ENCODE measurements at regions not wholly inside any gene's neighbourhood (a gene's known extent, or its start where the extent isn't known, plus 50 kb on each side); places are given as distances from the start of the nearest gene placed in this dataset.
"Not testable (repeated sequence)": the region's sequence is repeated elsewhere in the genome, so short reads cannot be mapped to it uniquely, and the experiment has no call there.

GRCh38 chr10:9268176-9268575 is 1213.7 kb downstream of the GATA3 start:
- DNase-seq: no peak

GRCh38 chr10:9273126-9273833 is 1218.8 kb downstream of the GATA3 start:
- not testable (repeated sequence) for DNase-seq

DNA sequence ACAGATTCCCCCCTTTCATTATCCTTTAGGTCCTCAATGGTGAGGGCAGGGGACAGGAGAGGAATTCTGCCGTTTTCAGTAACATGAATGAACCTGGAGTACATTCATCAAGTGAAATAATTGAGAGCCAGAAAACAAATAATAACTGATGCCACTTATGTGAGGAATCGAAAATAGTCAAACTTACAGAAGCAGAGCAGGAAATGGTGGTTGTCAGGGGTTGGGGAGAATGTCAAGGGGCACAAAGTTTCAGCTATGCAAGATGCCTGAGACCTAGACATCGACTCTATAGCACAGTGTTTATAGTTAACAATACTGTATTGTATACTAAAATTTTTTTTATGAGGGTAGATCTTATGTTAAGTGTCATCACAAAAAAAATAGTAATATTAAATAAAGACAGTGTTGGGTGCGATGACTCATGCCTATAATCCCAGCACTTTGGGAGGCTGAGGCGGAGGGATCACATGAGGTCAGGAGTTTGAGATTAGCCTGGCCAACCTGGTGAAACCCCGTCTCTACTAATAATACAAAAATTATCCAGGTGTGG is 1219.8 kb downstream of the GATA3 start:
- DNase-seq: no peak

- no peak for DNase-seq
Measured at GRCh38 chr10:9275861-9276260, 1221.4 kb downstream of the GATA3 start.

DNA sequence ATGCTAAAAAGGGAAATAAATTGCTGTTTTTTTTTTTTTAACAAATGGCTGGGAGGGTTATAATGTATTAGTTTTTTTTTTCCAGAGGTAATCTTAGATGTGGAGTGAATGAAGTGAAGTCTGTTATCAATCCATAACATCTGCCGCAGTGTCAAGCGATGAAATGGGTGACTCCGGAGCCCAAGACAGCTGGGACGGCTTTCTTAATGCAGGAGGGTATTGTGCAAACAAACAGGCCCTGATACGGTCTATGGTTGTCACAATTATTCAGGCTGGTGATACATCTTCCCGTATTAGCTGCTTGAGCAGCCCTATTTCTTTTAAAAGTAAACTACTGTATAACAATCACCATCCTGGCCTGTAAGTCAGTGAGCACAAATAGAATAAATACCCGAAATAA is 1231.2 kb downstream of the GATA3 start:
- no peak for DNase-seq

DNA sequence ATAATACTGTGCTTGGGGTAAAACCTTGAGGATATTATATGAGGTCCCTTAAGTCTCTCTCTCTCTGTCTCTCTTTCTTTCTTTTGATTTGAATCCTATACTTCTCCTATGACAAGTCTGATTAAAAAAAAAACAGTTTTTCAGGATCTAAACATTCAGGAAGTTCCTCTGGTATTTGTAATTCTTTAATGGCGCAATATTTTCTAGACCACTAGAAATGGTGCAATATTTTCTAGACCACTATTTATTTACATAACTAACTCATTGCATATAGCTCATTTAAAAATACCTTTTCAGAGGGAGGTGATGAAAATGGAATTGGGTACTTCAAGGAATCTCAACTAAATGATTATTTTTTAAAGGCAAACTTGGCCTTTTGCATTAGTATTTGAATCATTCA is 1235.3 kb downstream of the GATA3 start:
- DNase-seq: no peak

GRCh38 chr10:9291081-9291480 is 1236.6 kb downstream of the GATA3 start:
- DNase-seq: no peak

DNA sequence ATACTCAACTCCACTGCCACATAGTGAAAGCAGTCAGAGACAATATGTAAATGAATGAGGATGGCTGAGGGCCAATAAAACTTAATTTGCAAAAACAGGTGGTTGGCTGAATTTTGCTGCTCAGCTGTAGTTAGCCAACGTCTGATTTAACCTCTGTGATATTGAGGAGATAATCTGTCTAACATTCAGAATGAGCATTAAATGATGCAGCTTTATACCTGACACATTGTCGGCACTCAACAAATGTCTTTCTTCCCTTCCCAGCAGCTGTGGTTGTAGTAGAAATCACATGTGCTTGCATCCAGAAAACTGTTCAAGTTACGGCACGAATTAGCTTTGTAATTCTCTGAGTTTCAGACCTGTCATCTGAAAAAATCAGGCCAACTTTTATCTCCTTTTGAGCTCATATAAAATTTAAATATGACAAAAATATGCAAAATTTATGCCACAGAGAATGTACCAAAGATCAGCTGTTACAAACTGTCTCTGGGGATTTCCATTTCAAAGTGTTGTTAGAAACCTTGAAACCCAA is 1239.7 kb downstream of the GATA3 start:
- no peak for DNase-seq

DNA sequence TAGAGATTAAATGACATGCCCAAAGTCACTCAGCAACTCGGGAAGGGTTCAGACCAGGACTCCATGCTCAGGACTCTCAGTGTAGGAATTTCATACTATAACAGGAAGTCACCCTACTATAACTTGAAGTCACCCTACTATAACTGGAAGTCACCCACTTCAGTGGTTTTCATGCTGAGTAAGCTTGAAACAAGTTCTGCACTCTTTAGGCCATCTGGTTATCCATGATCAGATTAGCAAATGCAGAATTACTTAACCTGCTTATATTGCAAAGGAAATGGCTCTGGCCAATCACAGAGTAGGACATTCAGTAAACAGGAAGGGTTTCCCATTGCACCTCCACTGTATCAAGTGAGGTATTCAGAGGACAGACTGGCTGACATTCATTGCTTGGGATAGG is 1240.4 kb downstream of the GATA3 start:
- DNase-seq: no peak

- no peak for DNase-seq
Measured at GRCh38 chr10:9296190-9296589, 1241.7 kb downstream of the GATA3 start.

GRCh38 chr10:9297580-9297979 is 1243.1 kb downstream of the GATA3 start:
- DNase-seq: no peak

- no peak for DNase-seq
Measured at GRCh38 chr10:9299966-9300365, 1245.5 kb downstream of the GATA3 start.

GRCh38 chr10:9301148-9301547 is 1246.7 kb downstream of the GATA3 start:
- no peak for DNase-seq

- DNase-seq: no peak
Measured at GRCh38 chr10:9301554-9301953, 1247.1 kb downstream of the GATA3 start.

DNA sequence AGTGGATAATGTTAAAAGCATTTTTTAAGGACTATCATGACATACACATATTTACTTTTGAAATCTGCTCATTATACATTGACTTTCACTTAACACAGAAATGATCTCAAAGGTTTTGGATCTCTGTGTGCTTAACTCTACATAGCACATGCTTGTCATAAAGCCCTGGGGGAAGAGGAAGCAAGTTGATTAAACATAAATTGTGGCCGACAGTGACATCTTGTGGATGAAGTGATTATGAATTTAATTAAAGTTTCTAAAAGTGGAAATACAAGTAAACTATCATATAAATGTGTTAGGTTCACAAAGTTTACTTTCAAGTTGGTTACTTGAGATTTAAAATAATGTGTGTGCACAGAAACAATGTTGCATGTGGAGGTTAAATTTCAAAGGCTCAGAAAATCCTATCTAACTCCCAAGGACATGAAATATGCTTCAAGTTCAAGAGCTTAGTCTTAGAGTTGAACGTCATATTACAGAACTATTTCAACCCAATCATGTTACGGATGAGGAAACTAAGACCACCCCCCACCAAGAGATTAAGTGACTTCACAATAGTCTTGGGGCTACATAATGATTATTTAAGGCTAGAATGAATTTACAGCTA is 1247.8 kb downstream of the GATA3 start:
- DNase-seq: no peak

DNA sequence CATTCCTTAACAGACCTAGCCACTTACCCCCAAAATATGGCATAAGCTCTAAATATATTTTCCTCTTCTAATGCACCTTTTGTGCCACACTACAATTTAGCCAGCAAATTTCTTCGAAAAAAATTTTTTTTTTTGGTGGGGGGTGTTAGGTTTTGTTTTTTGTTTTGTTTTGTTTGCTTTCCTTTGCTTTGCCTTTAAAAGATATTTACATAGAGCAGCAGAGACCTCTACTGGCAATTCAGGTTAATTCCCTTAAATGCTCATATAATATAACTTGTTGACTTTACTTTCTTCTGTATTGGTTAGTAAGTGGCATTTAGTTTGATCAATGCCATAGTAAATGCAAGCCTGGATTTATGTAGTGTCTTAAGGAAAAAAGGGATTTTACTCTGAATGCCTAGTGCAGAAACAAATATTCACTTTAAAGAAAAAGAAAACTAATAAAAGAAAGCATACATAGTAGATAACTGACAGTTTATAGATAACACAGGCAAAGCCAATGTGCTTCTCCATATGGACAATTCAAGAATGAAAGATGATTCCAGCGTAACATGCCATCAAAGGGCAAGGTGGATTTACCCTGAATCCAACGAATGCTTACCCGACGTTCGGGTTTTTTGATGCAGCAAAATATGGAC is 1250.6 kb downstream of the GATA3 start:
- DNase-seq: no peak

DNA sequence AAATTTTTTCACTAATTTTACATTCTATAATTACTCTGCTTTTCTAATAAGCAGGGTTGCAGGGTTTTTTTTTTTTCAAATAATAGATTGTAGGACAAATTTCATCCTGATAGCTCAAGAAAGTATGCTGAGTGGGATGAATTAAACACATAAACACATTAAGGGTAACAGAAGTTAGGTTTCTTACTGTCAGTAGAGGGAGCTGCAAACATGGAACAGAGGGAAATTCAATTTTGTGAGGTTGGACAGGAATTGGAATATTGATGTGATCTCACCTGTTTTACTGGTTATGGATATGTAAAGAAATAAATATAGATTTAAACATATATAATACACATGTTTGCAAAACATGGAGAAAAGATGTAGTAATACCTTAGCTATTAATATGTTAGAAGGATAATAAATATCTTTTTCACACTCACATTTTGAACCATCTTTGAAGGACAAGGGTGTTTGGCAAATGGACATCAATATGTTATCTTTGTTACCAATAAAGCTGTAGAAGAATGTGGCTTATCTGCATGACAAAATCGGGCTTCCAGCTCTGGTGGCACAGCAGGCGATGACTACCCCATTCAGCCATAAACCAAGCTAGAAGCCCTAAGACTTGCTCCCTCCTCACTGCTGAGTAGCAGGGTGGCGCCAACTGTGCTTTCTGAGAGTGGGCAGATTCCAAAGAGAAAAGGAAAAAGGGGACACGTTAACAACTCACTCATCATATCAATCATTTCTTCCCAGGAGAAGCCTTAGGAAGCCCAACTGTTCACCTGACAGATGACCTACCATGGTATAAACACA is 1257.4 kb downstream of the GATA3 start:
- DNase-seq: no peak

GRCh38 chr10:9315292-9315691 is 1260.8 kb downstream of the GATA3 start:
- no peak for DNase-seq

DNA sequence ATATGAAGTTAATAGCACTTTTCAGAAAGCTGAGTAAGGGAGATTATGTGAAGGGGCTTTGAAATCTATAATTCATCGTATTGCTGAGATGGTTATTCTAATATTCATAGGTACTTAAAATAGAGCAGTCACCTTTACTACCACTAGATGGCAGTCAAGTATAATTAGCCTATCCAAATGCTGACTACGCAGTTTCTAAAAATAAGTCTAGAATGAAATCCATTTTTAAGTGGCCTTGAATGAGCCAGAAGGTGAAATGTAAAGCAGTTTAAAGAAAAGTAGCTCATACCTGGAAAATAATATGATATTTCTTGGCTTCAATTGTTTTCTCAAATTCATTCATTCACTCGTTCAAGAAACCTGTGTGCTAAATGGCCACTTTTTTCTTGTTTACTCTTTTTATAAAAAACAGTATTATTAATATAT is 1277.1 kb downstream of the GATA3 start:
- DNase-seq: no peak

GRCh38 chr10:9334270-9334669 is 1279.8 kb downstream of the GATA3 start:
- no peak for DNase-seq

DNA sequence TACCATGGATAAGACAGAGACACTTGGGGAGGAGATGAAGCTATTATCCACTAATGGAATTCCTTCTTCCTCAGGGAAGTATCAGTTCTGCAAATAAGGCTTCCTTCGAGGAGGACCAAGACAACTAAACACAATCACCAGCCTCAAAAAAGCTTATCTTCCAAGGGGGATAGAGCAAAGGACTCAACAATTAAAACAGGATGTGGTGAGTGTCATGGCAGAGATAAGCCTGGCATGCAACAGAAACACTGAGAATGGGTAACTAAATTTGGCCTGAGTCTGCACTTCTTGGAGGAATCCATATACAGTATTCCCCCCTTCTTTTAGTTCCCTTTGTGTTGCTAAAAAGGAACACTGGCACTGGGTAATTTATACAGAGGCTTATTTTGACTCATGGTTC is 1285.2 kb downstream of the GATA3 start:
- DNase-seq: no peak

DNA sequence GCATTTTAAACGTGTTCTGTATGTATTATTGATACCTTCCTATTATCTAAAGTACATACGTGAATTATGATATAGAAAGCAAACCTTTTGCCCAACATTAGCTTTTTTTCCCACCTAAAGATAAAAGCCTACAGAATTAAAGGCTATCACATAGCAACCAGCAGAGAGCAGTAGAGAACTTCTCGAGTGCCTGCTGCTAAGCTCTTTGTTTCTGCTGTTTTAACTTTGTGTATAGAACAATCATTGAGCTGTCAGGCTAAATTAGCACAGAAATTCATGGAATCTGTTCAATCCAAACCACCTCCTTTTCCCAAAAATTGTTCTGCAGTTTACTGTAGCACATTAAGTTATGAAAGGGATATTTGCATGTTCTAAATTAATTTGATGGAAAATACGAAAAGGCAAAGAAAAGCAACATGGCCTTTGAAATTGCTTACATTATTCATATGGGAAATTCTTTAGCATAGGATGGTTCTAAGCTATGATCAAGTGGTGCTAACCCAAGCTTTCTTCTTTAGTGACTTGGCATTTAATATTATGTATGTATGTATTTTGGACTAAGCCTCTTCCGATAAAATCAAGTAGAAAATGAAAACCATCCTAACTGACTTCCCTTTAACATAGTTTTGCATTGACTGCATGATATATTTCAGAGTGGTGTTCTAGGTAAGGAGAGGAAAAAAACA is 1288.5 kb downstream of the GATA3 start:
- DNase-seq: no peak

Data from left hindlimb (tissue), 1 donor.